Trophoblast cell (in vitro differentiated cells and primary cell): ENCODE measurements at regions not wholly inside any gene's neighbourhood (a gene's known extent, or its start where the extent isn't known, plus 50 kb on each side); places are given as distances from the start of the nearest gene placed in this dataset.
A peak's percentile ranks its signal among the peaks of the same experiment; 100 is the strongest.

ENCODE experiments used
- DNase-seq, 2 donors: peaks; one replicate each; pipeline ENCODE4 v3.0.0-alpha.2; 2016
- H2AFZ ChIP-seq: 2 replicates; pipeline ENCODE4 v1.6.1; 2013; ENCODE audit warnings: low read length, moderate library complexity, mild to moderate bottlenecking; ENCODE audit not compliant: insufficient read depth, poor library complexity
- H2AK5ac ChIP-seq: 2 replicates; pipeline ENCODE4 v1.6.1; 2013; ENCODE audit warnings: mild to moderate bottlenecking, low read length
- H2BK120ac ChIP-seq: 2 replicates; pipeline ENCODE4 v1.6.1; 2013; ENCODE audit warnings: low read length, mild to moderate bottlenecking, moderate library complexity; ENCODE audit not compliant: insufficient read depth, poor library complexity
- H2BK12ac ChIP-seq: 2 replicates; pipeline ENCODE4 v1.6.1; 2013; ENCODE audit warnings: mild to moderate bottlenecking, low read length, moderate library complexity
- H2BK5ac ChIP-seq: 2 replicates; pipeline ENCODE4 v1.6.1; 2013; ENCODE audit warnings: low read length, low read depth, moderate library complexity, mild to moderate bottlenecking; ENCODE audit not compliant: poor library complexity
- H3K14ac ChIP-seq: 2 replicates; pipeline ENCODE4 v1.6.1; 2013; ENCODE audit warnings: mild to moderate bottlenecking, low read length
- H3K18ac ChIP-seq: 2 replicates; pipeline ENCODE4 v1.6.1; 2013; ENCODE audit warnings: mild to moderate bottlenecking, low read length
- H3K23ac ChIP-seq: 2 replicates; pipeline ENCODE4 v1.6.1; 2013; ENCODE audit warnings: low read length
- H3K27ac ChIP-seq: 2 replicates; pipeline ENCODE4 v1.5.1; 2013; ENCODE audit warnings: low read depth, mild to moderate bottlenecking, inconsistent platforms, low read length, moderate library complexity
- H3K27me3 ChIP-seq: 2 replicates; pipeline ENCODE4 v1.6.1; 2013; ENCODE audit warnings: inconsistent platforms, mild to moderate bottlenecking, low read length, moderate library complexity; ENCODE audit not compliant: insufficient read depth
- H3K36me3 ChIP-seq, 2 experiments: 1 replicate in 1 of 2; 2 replicates in 1 of 2; pipeline ENCODE4 v1.6.1; 2013; ENCODE audit warnings: low read length in 2 of 2, mild to moderate bottlenecking in 2 of 2, moderate library complexity in 1 of 2; ENCODE audit not compliant: insufficient read depth in 2 of 2, control insufficient read depth in 1 of 2
- H3K4ac ChIP-seq: 2 replicates; pipeline ENCODE4 v1.6.1; 2013; ENCODE audit warnings: low read depth, mild to moderate bottlenecking, low read length, moderate library complexity
- H3K4me1 ChIP-seq, 2 experiments: 1 replicate in 1 of 2; 2 replicates in 1 of 2; pipeline ENCODE4 v1.6.1; 2013; ENCODE audit warnings: low read length in 2 of 2, mild to moderate bottlenecking in 2 of 2, moderate library complexity in 1 of 2; ENCODE audit not compliant: insufficient read depth in 2 of 2, control insufficient read depth in 1 of 2
- H3K4me2 ChIP-seq: 2 replicates; pipeline ENCODE4 v1.6.1; 2013; ENCODE audit warnings: inconsistent platforms, mild to moderate bottlenecking, low read length, moderate library complexity
- H3K4me3 ChIP-seq: 2 replicates; pipeline ENCODE4 v1.5.1; 2013; ENCODE audit warnings: mild to moderate bottlenecking, low read depth, low read length, inconsistent platforms
- H3K79me1 ChIP-seq: one replicate; pipeline ENCODE4 v1.6.1; 2013; ENCODE audit warnings: low read length
- H3K79me2 ChIP-seq: 2 replicates; pipeline ENCODE4 v1.6.1; 2013; ENCODE audit warnings: low read length, mild to moderate bottlenecking; ENCODE audit not compliant: control insufficient read depth, insufficient read depth, poor library complexity
- H3K9ac ChIP-seq: 2 replicates; pipeline ENCODE4 v1.6.1; 2013; ENCODE audit warnings: mild to moderate bottlenecking, low read length
- H3K9me3 ChIP-seq: 2 replicates; pipeline ENCODE4 v1.6.1; 2013; ENCODE audit warnings: low read depth, mild to moderate bottlenecking, control low read depth, inconsistent platforms, low read length; ENCODE audit not compliant: insufficient read depth
- H4K12ac ChIP-seq: 2 replicates; pipeline ENCODE4 v1.6.1; 2013; ENCODE audit warnings: low read depth, mild to moderate bottlenecking, low read length, moderate library complexity
- H4K8ac ChIP-seq: 2 replicates; pipeline ENCODE4 v1.6.1; 2013; ENCODE audit warnings: low read depth, mild to moderate bottlenecking, low read length, moderate library complexity
- H4K91ac ChIP-seq: one replicate; pipeline ENCODE4 v1.6.1; 2013; ENCODE audit warnings: low read depth, mild to moderate bottlenecking, low read length, moderate library complexity
- WGBS: extraction: QIAGEN DNeasy Blood & Tissue Kit; methylation state at CpG from one replicate; pipeline ENCODE4 v1.1.7; 2013; ENCODE audit warnings: missing lambda C conversion rate; ENCODE audit not compliant: insufficient read length, insufficient coverage; ENCODE audit errors: extremely low coverage; 5-methylcytosine and 5-hydroxymethylcytosine counted together

DNA sequence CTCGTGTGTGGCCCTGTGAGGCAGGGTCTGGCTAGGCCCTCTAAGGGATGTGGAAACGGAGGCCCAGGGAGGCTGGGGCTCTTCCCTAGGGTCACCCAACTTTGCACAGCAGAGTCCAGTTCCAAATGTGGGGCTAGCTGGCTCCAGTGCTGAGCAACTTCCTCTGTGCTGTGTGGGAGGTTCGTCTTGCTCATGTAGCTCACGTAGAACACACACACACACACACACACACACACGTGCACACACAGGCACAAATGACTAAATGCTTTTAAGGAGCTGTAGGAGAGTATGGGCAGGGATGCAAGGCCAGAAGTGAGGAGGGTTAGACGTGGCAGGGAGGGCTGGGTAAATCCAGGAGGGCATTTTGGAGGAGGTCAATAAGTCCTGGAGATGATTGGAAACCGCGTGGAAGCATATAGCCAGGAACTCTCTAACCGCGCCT lies 213.8 kb downstream of the RPLP1 start:
- H3K27ac ChIP-seq = no peak overlapping the region
- H3K23ac ChIP-seq = no peak overlapping the region
- H2BK120ac ChIP-seq = no peak overlapping the region
- H2BK12ac ChIP-seq = no peak overlapping the region
- no peaks in the 10 kb centered on the region for H3K79me1 ChIP-seq
- DNase-seq = peak; percentile 33 to 50
- H3K27me3 ChIP-seq = no peaks in the 10 kb centered on the region
- H3K4ac ChIP-seq = no peak overlapping the region
- WGBS = no CpG with 5 or more reads among the region's 10 CpGs
- no peak overlapping the region for H2AK5ac ChIP-seq
- no peak overlapping the region for H3K9ac ChIP-seq
- H3K36me3 ChIP-seq = no peaks in the 10 kb centered on the region
- H4K12ac ChIP-seq = no peak overlapping the region
- no peak overlapping the region for H2BK5ac ChIP-seq
- no peak overlapping the region for H2AFZ ChIP-seq
- no peak overlapping the region for H3K14ac ChIP-seq
- no peak overlapping the region for H4K8ac ChIP-seq
- H3K4me3 ChIP-seq = no peak overlapping the region
- H3K9me3 ChIP-seq = peaks cover 2% of the 10 kb centered on the region
- H3K4me1 ChIP-seq = no peaks in the 10 kb centered on the region
- H4K91ac ChIP-seq = no peak overlapping the region
- no peaks in the 10 kb centered on the region for H3K79me2 ChIP-seq
- H3K18ac ChIP-seq = no peak overlapping the region
- no peak overlapping the region for H3K4me2 ChIP-seq

DNA sequence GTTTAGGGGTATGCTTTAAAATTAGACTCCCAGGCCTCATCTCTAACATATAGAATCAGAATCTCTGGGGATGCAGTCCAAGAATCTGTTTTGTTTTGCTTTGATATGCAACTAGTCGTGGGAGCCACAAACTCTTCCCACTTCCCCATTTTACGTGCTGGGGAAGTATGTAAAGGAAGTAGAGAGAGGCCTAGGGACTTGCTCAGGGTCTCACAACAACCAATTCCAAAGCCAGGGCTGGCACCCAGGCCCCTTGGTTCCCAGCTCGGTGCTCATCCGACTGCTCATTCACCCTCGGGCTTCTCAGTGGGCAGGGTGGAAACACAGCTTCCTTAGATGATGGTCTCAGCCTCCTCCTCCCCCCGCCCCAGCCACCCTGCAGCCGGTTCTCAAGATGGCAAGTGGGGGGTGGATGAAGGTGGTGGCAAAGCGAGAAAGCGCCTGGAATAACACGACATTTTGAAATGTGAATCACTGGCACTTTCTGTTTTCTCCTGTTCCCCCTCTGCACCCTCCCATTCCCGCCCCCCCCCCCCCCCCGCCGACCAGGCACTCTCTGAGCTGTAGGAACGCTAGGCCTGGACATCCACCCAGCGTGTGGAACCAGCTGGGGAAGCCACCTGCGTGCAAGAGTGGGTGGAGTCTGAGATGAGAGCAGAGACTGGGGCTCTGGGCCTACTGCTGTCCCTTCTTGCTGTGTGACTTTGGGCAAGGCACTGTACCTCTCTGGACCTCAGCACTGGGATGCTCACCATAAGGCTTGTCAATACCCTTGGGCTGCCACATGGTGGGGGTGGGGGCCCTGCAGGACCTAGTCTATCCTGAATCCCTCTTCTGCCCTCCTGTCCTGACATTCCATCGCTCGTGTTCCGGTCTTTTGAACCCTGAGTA lies 214.5 kb downstream of the RPLP1 start:
- H3K14ac ChIP-seq = no peak overlapping the region
- H3K79me2 ChIP-seq = no peaks in the 10 kb centered on the region
- no peaks in the 10 kb centered on the region for H3K4me1 ChIP-seq
- H2BK12ac ChIP-seq = no peak overlapping the region
- no peak overlapping the region for H2AFZ ChIP-seq
- H2AK5ac ChIP-seq = no peak overlapping the region
- H4K91ac ChIP-seq = no peak overlapping the region
- H3K36me3 ChIP-seq = no peaks in the 10 kb centered on the region
- H3K18ac ChIP-seq = no peak overlapping the region
- no peaks in the 10 kb centered on the region for H3K9me3 ChIP-seq
- H3K4ac ChIP-seq = no peak overlapping the region
- H3K27me3 ChIP-seq = no peaks in the 10 kb centered on the region
- no peak overlapping the region for H3K23ac ChIP-seq
- WGBS = no CpG with 5 or more reads among the region's 19 CpGs
- H4K12ac ChIP-seq = no peak overlapping the region
- DNase-seq = peak in 1 of 2 donors; percentile 24
- no peak overlapping the region for H3K4me2 ChIP-seq
- H2BK120ac ChIP-seq = no peak overlapping the region
- no peak overlapping the region for H3K9ac ChIP-seq
- no peak overlapping the region for H3K27ac ChIP-seq
- no peak overlapping the region for H3K4me3 ChIP-seq
- H4K8ac ChIP-seq = no peak overlapping the region
- H3K79me1 ChIP-seq = no peaks in the 10 kb centered on the region
- H2BK5ac ChIP-seq = no peak overlapping the region

DNA sequence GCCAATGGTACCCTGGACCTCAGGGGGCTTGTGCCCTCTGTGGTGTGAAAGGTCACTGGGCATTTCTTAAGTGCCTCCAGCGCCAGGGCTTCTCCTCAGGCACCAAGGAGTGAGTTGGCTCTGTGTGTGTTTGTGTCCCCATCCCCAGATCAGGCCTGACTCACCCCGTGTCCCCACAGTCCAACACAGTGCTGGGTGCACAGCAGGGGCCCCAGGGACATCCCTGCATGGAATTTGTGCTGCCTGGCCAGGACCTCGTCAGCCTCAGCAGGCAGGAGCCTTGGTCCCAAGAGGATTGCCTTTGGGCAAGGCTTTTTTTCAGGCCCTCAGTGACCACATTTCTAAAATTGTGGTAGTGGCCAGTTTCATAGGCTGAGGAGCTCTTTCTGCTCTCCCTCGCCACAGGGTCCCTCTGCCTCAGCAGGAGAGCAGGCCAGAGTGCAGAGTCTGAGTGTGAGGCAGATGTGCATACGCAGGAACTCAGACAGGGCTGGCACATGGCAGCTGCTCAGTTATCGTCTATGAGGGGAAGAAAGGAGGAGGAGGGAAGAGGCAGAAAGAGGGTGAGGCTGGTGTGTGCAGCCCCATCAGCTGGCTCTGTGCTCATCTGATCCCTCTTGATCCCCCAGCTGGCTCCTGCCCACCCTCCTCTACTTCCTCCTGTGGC lies 215.6 kb downstream of the RPLP1 start:
- Histone ChIP-seq H2BK12ac (no peak overlapping the region), H3K9ac (no peak overlapping the region), H4K8ac (no peak overlapping the region), H3K36me3 (no peaks in the 10 kb centered on the region), H3K23ac (no peak overlapping the region), H4K91ac (no peak overlapping the region), H3K79me2 (no peaks in the 10 kb centered on the region), H3K18ac (no peak overlapping the region), H3K27ac (no peak overlapping the region), H3K4me2 (no peak overlapping the region), H2AK5ac (no peak overlapping the region), H3K4ac (no peak overlapping the region), H3K79me1 (no peaks in the 10 kb centered on the region), H2BK5ac (no peak overlapping the region), H4K12ac (no peak overlapping the region), H2AFZ (no peak overlapping the region), H3K4me1 (no peaks in the 10 kb centered on the region), H3K27me3 (no peaks in the 10 kb centered on the region), H3K14ac (no peak overlapping the region), H3K9me3 (no peaks in the 10 kb centered on the region), H2BK120ac (no peak overlapping the region), H3K4me3 (no peak overlapping the region)
- no peak for DNase-seq
- WGBS = no CpG with 5 or more reads among the region's 6 CpGs

DNA sequence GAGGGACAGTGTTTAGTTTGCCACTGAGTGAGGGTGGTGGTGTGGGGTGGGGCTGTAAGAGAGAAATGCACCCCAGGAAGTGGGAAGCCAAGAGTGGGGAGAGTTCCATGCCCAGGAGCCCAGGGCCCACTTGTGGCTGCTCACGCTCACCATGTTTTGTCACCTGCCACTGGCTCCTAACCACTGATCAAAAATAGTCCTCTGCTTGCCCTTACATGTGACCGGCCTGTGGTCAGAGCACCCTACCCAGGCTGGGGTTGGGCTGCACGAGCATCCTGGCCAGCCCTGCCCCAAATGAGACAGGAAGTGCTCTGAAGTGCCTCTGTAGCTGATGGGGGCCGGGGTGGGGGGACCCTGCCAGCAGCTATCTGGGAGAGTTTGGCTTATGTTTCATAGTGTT lies 216.3 kb downstream of the RPLP1 start:
- Histone ChIP-seq H3K14ac (no peak overlapping the region), H3K18ac (no peak overlapping the region), H3K36me3 (no peaks in the 10 kb centered on the region), H3K4ac (no peak overlapping the region), H3K27ac (no peak overlapping the region), H3K9me3 (no peaks in the 10 kb centered on the region), H3K4me2 (no peak overlapping the region), H4K8ac (no peak overlapping the region), H2AK5ac (no peak overlapping the region), H2BK120ac (no peak overlapping the region), H3K27me3 (no peaks in the 10 kb centered on the region), H2BK5ac (no peak overlapping the region), H3K79me2 (no peaks in the 10 kb centered on the region), H3K4me1 (no peaks in the 10 kb centered on the region), H4K91ac (no peak overlapping the region), H3K4me3 (no peak overlapping the region), H2BK12ac (no peak overlapping the region), H3K79me1 (no peaks in the 10 kb centered on the region), H4K12ac (no peak overlapping the region), H3K9ac (no peak overlapping the region), H3K23ac (no peak overlapping the region), H2AFZ (no peak overlapping the region)
- DNase-seq = no peak
- no CpG with 5 or more reads among the region's 4 CpGs for WGBS
